HepG2 (cell line): ENCODE measurements at regions not wholly inside any gene's neighbourhood (a gene's known extent, or its start where the extent isn't known, plus 50 kb on each side); places are given as distances from the start of the nearest gene placed in this dataset.
A peak's percentile ranks its signal among the peaks of the same experiment; 100 is the strongest.

Experiments used
- ATAC-seq: fragments of 200-7000 bp; cut with Tn5 transposase; 3 replicates; pipeline ENCODE4 v1.9.1; 2020; ENCODE audit warnings: mild to moderate bottlenecking, moderate library complexity
- BruUV-seq: library from RNA; stranded (reverse); fragments of 400-500 nt; replicated peaks from 2 replicates; lab custom pipeline; 2021; lab: Mats Ljungman, UMichigan
- CTCF ChIA-PET: fragments of 300-600 bp; formaldehyde crosslinking; extraction: SDS; loops from one replicate; lab custom pipeline; 2021; ENCODE audit warnings: low total read pairs, inconsistent platforms, low intra/inter-chr PET ratio; lab: Yijun Ruan, JAX
- POLR2A ChIA-PET: fragments of 350-600 bp; sonication (Branson Sonifier 250); formaldehyde crosslinking; loops from one replicate; lab custom pipeline; 2020; ENCODE audit warnings: antibody characterized with exemption, inconsistent platforms; lab: Yijun Ruan, JAX
- DNase-seq: peaks from one replicate; pipeline ENCODE4 v3.0.0-alpha.2; 2015; ENCODE audit warnings: low spot score
- FAIRE-seq: peaks from 3 replicates; lab custom pipeline; 2011; peaks lifted over from hg19 to GRCh38; lab: Jason Lieb, UNC
- H2AFZ ChIP-seq: one replicate; pipeline ENCODE4 v1.6.1; 2011; ENCODE audit warnings: low read length, inconsistent platforms
- H3K27ac ChIP-seq: fragments of 300-600 bp; 3 replicates; pipeline ENCODE4 v1.8.0; 2011; ENCODE audit warnings: mixed run types, mild to moderate bottlenecking, mixed read lengths, low read length, inconsistent platforms; ENCODE audit not compliant: insufficient read depth; ENCODE audit errors: extremely low read length
- H3K27me3 ChIP-seq, 2 experiments: fragments of 200-600 bp in 1 of 2; 2 replicates in 1 of 2; 3 replicates in 1 of 2; pipeline versions ENCODE4 v1.6.0 to v1.8.0; 2011; ENCODE audit warnings: low read length in 2 of 2, mild to moderate bottlenecking in 2 of 2, moderate library complexity in 2 of 2, inconsistent platforms in 1 of 2; ENCODE audit not compliant: insufficient read depth in 2 of 2, control insufficient read depth in 1 of 2
- H3K36me3 ChIP-seq, 2 experiments: fragments of 200-600 bp in 1 of 2; replicated peaks in 1 of 2; 2 replicates in 1 of 2; 3 replicates in 1 of 2; pipeline versions ENCODE4 v1.5.1 to v1.8.0; 2011; ENCODE audit warnings: low read length in 2 of 2, inconsistent platforms in 1 of 2; ENCODE audit not compliant: insufficient read depth in 2 of 2, control insufficient read depth in 1 of 2
- H3K4me1 ChIP-seq: 2 replicates; pipeline ENCODE4 v1.5.1; 2012; ENCODE audit warnings: low read length, inconsistent platforms; ENCODE audit not compliant: insufficient read depth
- H3K4me2 ChIP-seq: 2 replicates; pipeline ENCODE4 v1.6.0; 2011; ENCODE audit warnings: low read depth, low read length, inconsistent platforms
- H3K4me3 ChIP-seq, 3 experiments: fragments of 200-600 bp in 1 of 3; sonication (generic), shearing (Covaris generic) in 1 of 3; replicated peaks in 1 of 3; 2 replicates each; pipeline ENCODE4 v1.5.1; 2011 to 2016; ENCODE audit warnings: low read length in 3 of 3, inconsistent platforms in 2 of 3, low read depth in 2 of 3, mild to moderate bottlenecking in 2 of 3, control low read depth in 1 of 3, mixed read lengths in 1 of 3; ENCODE audit not compliant: insufficient read depth in 1 of 3
- H3K79me2 ChIP-seq: one replicate; pipeline ENCODE4 v1.6.1; 2011; ENCODE audit warnings: low read length, inconsistent platforms; ENCODE audit not compliant: insufficient read depth
- H3K9ac ChIP-seq: 2 replicates; pipeline ENCODE4 v1.6.0; 2011; ENCODE audit warnings: mild to moderate bottlenecking, low read depth, low read length, inconsistent platforms; ENCODE audit not compliant: insufficient read depth
- H3K9me3 ChIP-seq: 2 replicates; pipeline ENCODE4 v1.5.1; 2012; ENCODE audit warnings: mild to moderate bottlenecking, low read length
- H4K20me1 ChIP-seq: 2 replicates; pipeline ENCODE4 v1.6.0; 2011; ENCODE audit warnings: inconsistent platforms, mild to moderate bottlenecking, low read length, moderate library complexity; ENCODE audit not compliant: insufficient read depth
- CREB1 ChIP-seq, 2 experiments: fragments of 450-650 bp in 1 of 2; IDR thresholded peaks; 2 replicates each; pipeline ENCODE4 v1.6.1; 2016 to 2017; ENCODE audit warnings: control low read depth in 1 of 2, mild to moderate bottlenecking in 1 of 2, missing compliant biosample characterization in 1 of 2, missing genetic modification characterization in 1 of 2
- ZNF746 ChIP-seq: sonication (generic); formaldehyde crosslinking; IDR thresholded peaks from 2 replicates; pipeline ENCODE4 v1.8.0; 2022; ENCODE audit warnings: mild to moderate bottlenecking, missing genetic modification reagents
- WGBS: methylation state at CpG from one replicate; pipeline ENCODE4 v1.1.6; 2017; ENCODE audit warnings: low lambda C conversion rate; 5-methylcytosine and 5-hydroxymethylcytosine counted together
- in situ Hi-C: cut with HindIII; loops from 2 replicates; pipeline ENCODE4 v1.10.0; 2017; ENCODE audit warnings: low pct_unique_long_range_greater_than_20kb; ENCODE audit not compliant: extremely low pct_ligation_motif_present
- intact Hi-C: fragments of 100-400 bp; cut with micrococcal nuclease; formaldehyde crosslinking; loops from one replicate; pipeline ENCODE4 v1.10.0; 2022; ENCODE audit not compliant: unreplicated experiment
- TF ChIP-seq, protein P1 (sequence below), 2 experiments: fragments of 450-650 bp in 1 of 2; sonication (generic) in 1 of 2; formaldehyde crosslinking in 1 of 2; IDR thresholded peaks; 2 replicates each; pipeline versions ENCODE4 v1.6.1 to v1.8.0; 2016 to 2022; ENCODE audit warnings: antibody characterized with exemption in 1 of 2, mild to moderate bottlenecking in 1 of 2, missing genetic modification reagents in 1 of 2

DNA sequence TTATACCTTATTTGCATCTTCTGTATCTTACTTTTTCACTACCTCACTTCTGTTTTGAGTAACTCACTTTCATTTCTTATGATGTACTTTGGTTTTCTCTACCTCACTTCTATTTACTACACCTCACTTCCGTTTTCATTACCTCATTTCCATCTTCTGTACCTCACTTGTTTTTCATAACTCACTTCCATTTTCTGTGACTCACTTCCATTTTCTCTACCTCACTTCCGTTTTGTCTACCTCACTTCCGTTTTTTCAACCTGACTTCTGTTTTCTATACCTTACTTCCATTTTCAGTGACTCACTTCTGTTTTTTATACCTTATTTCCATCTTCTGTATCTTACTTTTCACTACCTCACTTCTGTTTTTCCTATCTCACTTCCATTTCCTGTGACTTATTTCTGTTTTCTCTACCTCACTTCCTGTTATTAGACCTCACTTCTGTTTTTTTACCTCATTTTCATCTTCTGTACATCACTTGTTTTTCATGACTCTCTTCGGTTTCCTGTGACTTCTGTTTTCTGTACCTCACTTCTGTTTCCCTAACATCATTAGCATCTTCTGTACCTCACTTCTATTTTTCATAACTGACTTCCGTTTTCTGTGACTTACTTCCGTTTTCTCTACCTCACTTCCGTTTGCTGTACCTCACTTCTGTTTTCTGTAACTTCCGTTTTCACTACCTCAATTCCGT lies 493.1 kb upstream of the AKR1E2 start:
- no TSS peak for BruUV-seq
- no peak overlapping the region for H3K4me2 ChIP-seq
- no peak overlapping the region for H3K9ac ChIP-seq
- in situ Hi-C loops (no loop called here), intact Hi-C loops (no loop called here)
- H4K20me1 ChIP-seq = no peaks in the 10 kb centered on the region
- no peaks in the 10 kb centered on the region for H3K36me3 ChIP-seq
- no peak for DNase-seq
- H3K9me3 ChIP-seq = peaks cover 34% of the 10 kb centered on the region
- WGBS = 10% methylated on average over 9 of the region's 9 CpGs
- H3K27me3 ChIP-seq = no peaks in the 10 kb centered on the region
- no peak for FAIRE-seq
- ATAC-seq = no peak
- no peak overlapping the region for H3K4me3 ChIP-seq
- H3K4me1 ChIP-seq = no peaks in the 10 kb centered on the region
- H3K27ac ChIP-seq = no peak overlapping the region
- ChIA-PET CTCF (no interaction called here), POLR2A (no interaction called here)
- H2AFZ ChIP-seq = no peak overlapping the region
- TF ChIP-seq ZNF746 (CRISPR knock-in tag) = no peak
- TF ChIP-seq, protein P1, sequence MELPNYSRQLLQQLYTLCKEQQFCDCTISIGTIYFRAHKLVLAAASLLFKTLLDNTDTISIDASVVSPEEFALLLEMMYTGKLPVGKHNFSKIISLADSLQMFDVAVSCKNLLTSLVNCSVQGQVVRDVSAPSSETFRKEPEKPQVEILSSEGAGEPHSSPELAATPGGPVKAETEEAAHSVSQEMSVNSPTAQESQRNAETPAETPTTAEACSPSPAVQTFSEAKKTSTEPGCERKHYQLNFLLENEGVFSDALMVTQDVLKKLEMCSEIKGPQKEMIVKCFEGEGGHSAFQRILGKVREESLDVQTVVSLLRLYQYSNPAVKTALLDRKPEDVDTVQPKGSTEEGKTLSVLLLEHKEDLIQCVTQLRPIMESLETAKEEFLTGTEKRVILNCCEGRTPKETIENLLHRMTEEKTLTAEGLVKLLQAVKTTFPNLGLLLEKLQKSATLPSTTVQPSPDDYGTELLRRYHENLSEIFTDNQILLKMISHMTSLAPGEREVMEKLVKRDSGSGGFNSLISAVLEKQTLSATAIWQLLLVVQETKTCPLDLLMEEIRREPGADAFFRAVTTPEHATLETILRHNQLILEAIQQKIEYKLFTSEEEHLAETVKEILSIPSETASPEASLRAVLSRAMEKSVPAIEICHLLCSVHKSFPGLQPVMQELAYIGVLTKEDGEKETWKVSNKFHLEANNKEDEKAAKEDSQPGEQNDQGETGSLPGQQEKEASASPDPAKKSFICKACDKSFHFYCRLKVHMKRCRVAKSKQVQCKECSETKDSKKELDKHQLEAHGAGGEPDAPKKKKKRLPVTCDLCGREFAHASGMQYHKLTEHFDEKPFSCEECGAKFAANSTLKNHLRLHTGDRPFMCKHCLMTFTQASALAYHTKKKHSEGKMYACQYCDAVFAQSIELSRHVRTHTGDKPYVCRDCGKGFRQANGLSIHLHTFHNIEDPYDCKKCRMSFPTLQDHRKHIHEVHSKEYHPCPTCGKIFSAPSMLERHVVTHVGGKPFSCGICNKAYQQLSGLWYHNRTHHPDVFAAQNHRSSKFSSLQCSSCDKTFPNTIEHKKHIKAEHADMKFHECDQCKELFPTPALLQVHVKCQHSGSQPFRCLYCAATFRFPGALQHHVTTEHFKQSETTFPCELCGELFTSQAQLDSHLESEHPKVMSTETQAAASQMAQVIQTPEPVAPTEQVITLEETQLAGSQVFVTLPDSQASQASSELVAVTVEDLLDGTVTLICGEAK (IDR thresholded peaks at IDR 0.05) = 0 out of 2 replicates have a peak, but pooled peaks have one; percentile 21
- TF ChIP-seq, protein P1 (CRISPR knock-in tag; IDR thresholded peaks at IDR 0.05) = no peak
- peak; percentile 39; the same call in 1 of the 2 replicates for TF ChIP-seq CREB1 (IDR thresholded peaks at IDR 0.05)
- TF ChIP-seq CREB1 (CRISPR knock-in tag; IDR thresholded peaks at IDR 0.05) = no peak
- H3K79me2 ChIP-seq = no peaks in the 10 kb centered on the region
